NB4 (cell line): ENCODE measurements at regions not wholly inside any gene's neighbourhood (a gene's known extent, or its start where the extent isn't known, plus 50 kb on each side); places are given as distances from the start of the nearest gene placed in this dataset.

Experiments used
- DNase-seq: peaks from one replicate; pipeline ENCODE4 v3.0.0; 2010; ENCODE audit warnings: low read depth
- H3K4me3 ChIP-seq: one replicate; pipeline ENCODE4 v1.5.1; 2011; ENCODE audit warnings: mild to moderate bottlenecking, low read depth, low read length, moderate library complexity
- CTCF ChIP-seq: IDR thresholded peaks from one replicate; pipeline ENCODE4 v1.5.1; 2012; ENCODE audit warnings: low read depth, low read length
- MYC ChIP-seq: IDR thresholded peaks from 2 replicates; pipeline ENCODE4 v1.6.1; 2011; ENCODE audit warnings: low read depth, low read length
- POLR2A ChIP-seq: IDR thresholded peaks from 2 replicates; pipeline ENCODE4 v1.6.1; 2011; ENCODE audit warnings: mild to moderate bottlenecking; ENCODE audit not compliant: insufficient read length; ENCODE audit errors: extremely low read depth
- TF ChIP-seq, protein P1 (sequence below): IDR thresholded peaks from 2 replicates; pipeline ENCODE4 v1.6.1; 2011; ENCODE audit warnings: low read depth, low read length

DNA sequence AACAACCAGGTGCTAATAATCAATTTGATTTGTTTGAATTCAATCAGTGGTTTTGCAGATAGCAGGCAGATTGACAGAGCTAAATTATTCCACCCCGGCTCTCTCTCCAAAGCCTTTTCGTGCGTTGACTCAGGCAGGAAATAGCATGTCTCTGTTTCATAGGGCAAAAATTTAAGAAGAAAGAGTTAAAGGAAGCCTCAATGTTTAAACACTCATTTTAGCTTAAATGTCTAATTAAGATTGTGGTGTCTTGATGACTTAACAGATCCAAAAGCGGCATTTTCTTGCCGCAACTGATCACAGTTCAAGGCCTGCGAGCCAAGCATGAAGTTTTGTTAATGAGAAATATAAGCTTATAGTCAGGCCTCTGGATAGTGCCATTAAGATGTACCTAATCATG lies 1051.1 kb upstream of the AUTS2 start:
- TF ChIP-seq POLR2A (no peak), CTCF (no peak), MYC (no peak)
- TF ChIP-seq, protein P1, sequence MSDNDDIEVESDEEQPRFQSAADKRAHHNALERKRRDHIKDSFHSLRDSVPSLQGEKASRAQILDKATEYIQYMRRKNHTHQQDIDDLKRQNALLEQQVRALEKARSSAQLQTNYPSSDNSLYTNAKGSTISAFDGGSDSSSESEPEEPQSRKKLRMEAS, result no peak
- DNase-seq, result no peak
- H3K4me3 ChIP-seq, result no peak overlapping the region

DNA sequence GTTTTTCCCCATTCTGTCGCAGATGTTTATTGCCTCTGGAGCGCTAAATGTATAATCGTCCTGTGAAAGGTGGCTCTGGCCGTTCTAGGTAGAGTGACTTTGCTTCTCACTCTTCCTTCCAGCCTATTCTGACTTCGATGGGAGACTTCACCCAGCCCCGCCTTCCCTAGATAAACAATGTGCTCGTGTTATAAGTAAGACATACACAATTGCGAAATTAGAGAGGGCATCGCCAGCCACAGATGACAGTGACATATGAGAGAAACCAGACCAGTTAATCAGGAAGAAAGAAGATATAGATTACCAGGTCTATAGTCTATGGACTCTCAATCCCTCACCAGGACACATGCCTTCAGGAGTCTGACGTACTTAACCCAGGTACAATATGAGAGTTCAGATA lies 1050.5 kb upstream of the AUTS2 start:
- DNase-seq, result no peak
- H3K4me3 ChIP-seq, result no peak overlapping the region
- TF ChIP-seq POLR2A, result no peak
- TF ChIP-seq, protein P1, result no peak
- TF ChIP-seq CTCF, result no peak
- TF ChIP-seq MYC, result no peak

- TF ChIP-seq MYC, result no peak
- TF ChIP-seq POLR2A, result no peak
- TF ChIP-seq, protein P1, result no peak
- no peak for TF ChIP-seq CTCF
- no peak overlapping the region for H3K4me3 ChIP-seq
- no peak for DNase-seq
These were observed 1048.2 kb upstream of the AUTS2 start for GRCh38 chr7:68550027-68550426.

DNA sequence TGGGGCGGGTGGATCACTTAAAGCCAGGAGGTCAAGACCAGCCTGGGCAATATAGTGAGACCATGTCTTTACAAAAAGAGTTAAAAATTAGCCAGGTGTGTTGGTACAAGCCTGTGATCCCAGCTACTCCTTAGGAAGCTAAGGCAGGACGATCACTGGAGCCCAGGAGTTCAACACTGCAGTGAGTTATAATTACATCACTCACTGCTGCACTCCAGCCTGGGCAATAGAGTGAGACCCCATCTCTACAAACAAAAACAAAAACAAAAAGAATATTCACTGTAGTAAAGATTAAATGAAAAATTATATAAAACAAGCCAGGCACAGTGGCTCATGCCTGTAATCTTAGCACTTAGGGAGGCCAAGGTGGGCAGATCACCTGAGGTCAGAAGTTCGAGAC lies 1047.6 kb upstream of the AUTS2 start:
- no peak overlapping the region for H3K4me3 ChIP-seq
- TF ChIP-seq, protein P1, result no peak
- TF ChIP-seq POLR2A (no peak), CTCF (no peak), MYC (no peak)
- DNase-seq, result no peak

DNA sequence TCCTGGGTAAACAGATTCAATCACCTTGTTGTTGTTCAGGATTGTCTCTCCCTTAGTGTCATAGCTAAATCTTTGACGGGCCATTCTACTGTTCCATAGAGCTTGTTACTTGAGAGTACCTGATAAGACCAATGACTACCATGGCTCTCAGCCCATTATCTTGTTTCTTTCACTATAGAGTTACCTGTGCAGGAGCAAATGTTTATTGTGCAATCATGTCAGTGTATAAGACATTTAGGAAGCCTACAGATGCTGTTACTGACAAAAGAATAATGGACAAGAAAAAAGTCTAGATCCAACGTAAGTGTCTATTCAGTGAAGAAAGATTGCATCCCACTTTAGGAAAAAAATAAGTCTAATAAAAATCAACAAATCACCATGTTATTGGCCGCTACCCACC lies 1041.7 kb upstream of the AUTS2 start:
- H3K4me3 ChIP-seq, result no peak overlapping the region
- no peak for DNase-seq
- TF ChIP-seq CTCF (no peak), POLR2A (no peak), MYC (no peak)
- TF ChIP-seq, protein P1, result no peak

GRCh38 chr7:68559518-68559917 lies 1038.8 kb upstream of the AUTS2 start:
- DNase-seq, result no peak
- no peak for TF ChIP-seq POLR2A
- TF ChIP-seq, protein P1, result no peak
- TF ChIP-seq CTCF, result no peak
- TF ChIP-seq MYC, result no peak
- no peak overlapping the region for H3K4me3 ChIP-seq
